Heart left ventricle (tissue), 13 donors: ENCODE measurements at regions not wholly inside any gene's neighbourhood (a gene's known extent, or its start where the extent isn't known, plus 50 kb on each side); places are given as distances from the start of the nearest gene placed in this dataset.

Source experiments
- CTCF ChIP-seq, 12 donors: fragments of 200-600 bp; sonication (generic) in 4 of 12; IDR thresholded peaks; one replicate each; pipeline versions ENCODE4 v1.5.0 to v1.8.0; 2018 to 2022; ENCODE audit warnings: antibody characterized with exemption in 12 of 12, mild to moderate bottlenecking in 5 of 12
- POLR2A ChIP-seq, 2 donors: fragments of 450-650 bp; IDR thresholded peaks; one replicate each; pipeline ENCODE4 v1.6.1; 2017; ENCODE audit warnings: antibody characterized with exemption in 2 of 2, mild to moderate bottlenecking in 2 of 2, moderate library complexity in 2 of 2
- donor health status: ischemic (EF 13 %, LVEDD 7.1; RV severe dilation, severe dysfunction).
- donor health status: DM: no; HTN: yes; CAD: no.
- donor health status: DM: no; HTN: no; CAD: no.
- donor health status: ischemic (EF 25% LVEDD 6.9; RV normal size, moderate dysfunction).
- donor health status: ischemic (EF 25% LVEDD 5.7; RV mildly dilated, moderate dysfunction).
- donor health status: ischemic (EF 35%, LVEDD 5.7; RV mildly dilated, moderate dysfunction).
- donor health status: nonischemic (EF 11% LVEDD 7.7; RV severe dilation, severe dysfunction).
- donor health status: DM: yes; HTN: yes; CAD: no.
- donor health status: PGD.
- donor health status: ischemic (EF 29% LVEDD 5.4; RV normal size, mild dysfunction).
- donor health status: nonischemic (EF 23%, LVEDD 6.1; RV moderate dilation, normal function).

- TF ChIP-seq CTCF (IDR thresholded peaks at IDR 0.05) (no peak), POLR2A (IDR thresholded peaks at IDR 0.05) (no peak)
These were observed 125.1 kb upstream of the JCAD start for GRCh38 chr10:30184397-30185033.
